ENCODE measurements at regions not wholly inside any gene's neighbourhood (a gene's known extent, or its start where the extent isn't known, plus 50 kb on each side); places are given as distances from the start of the nearest gene placed in this dataset.

- Histone ChIP-seq H3K4me1 (ENCODE audit: control insufficient read depth, low read length) (peaks cover 15% of the 10 kb centered on the region), H3K79me2 (ENCODE audit: control insufficient read depth, low read length) (no peaks in the 10 kb centered on the region), H3K27me3 (ENCODE audit: control insufficient read depth, low read length) (no peaks in the 10 kb centered on the region), H3K9me3 (ENCODE audit: control insufficient read depth, insufficient read depth, low read length) (no peaks in the 10 kb centered on the region), H3K36me3 (ENCODE audit: control insufficient read depth, low read length) (no peaks in the 10 kb centered on the region), H3K9me2 (replicated peaks; ENCODE audit: control insufficient read depth, low read length) (no peaks in the 10 kb centered on the region), H3K4me2 (ENCODE audit: low read length) (no peak overlapping the region), H3K27ac (ENCODE audit: low read depth, low read length) (no peak overlapping the region), H3K4me3 (ENCODE audit: low read length) (no peak overlapping the region), H3F3A (ENCODE audit: control insufficient read depth, insufficient read depth) (no peaks in the 10 kb centered on the region), H4K20me1 (ENCODE audit: control insufficient read depth, insufficient read depth, low read depth, low read length) (no peaks in the 10 kb centered on the region)
- TF ChIP-seq EZH2phosphoT487 (IDR thresholded peaks at IDR 0.05; ENCODE audit: borderline replicate concordance, low read length): no peak
- TF ChIP-seq, protein P1, sequence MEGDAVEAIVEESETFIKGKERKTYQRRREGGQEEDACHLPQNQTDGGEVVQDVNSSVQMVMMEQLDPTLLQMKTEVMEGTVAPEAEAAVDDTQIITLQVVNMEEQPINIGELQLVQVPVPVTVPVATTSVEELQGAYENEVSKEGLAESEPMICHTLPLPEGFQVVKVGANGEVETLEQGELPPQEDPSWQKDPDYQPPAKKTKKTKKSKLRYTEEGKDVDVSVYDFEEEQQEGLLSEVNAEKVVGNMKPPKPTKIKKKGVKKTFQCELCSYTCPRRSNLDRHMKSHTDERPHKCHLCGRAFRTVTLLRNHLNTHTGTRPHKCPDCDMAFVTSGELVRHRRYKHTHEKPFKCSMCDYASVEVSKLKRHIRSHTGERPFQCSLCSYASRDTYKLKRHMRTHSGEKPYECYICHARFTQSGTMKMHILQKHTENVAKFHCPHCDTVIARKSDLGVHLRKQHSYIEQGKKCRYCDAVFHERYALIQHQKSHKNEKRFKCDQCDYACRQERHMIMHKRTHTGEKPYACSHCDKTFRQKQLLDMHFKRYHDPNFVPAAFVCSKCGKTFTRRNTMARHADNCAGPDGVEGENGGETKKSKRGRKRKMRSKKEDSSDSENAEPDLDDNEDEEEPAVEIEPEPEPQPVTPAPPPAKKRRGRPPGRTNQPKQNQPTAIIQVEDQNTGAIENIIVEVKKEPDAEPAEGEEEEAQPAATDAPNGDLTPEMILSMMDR (IDR thresholded peaks at IDR 0.05; ENCODE audit: low read depth, low read length, poor library complexity, severe bottlenecking): no peak
Observed at GRCh38 chr11:116145187-116145865, 627.5 kb downstream of the BUD13 start.

DNA sequence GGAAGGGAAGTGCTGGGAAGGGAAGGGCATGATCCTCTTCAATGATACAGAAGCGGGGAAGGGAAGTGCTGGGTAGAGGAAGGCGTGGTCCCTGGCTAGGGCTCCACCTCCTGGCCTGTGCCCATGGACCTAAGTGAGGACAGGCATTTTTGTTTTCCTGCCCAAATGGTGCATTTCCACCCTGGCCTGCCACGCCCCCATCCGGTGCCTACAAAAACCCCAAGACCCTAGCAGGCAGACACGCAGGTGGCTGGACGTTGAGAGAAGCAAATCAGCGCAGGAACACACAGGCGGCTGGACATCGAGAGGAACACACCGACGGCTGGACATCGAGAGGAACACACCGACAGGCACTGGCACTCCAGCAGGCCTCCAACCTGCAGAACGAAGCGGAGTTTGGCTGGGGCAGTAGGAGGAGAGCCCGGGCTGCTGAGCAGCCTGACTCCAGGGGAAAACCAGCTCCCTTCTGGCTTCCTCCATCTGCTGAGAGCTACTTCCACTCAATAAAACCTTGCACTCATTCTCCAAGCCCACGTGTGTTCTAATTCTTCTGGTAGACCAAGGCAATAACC is 628.3 kb downstream of the BUD13 start:
- TF ChIP-seq, protein P1 (IDR thresholded peaks at IDR 0.05; ENCODE audit: low read depth, low read length, poor library complexity, severe bottlenecking): no peak
- no peak for TF ChIP-seq EZH2phosphoT487 (IDR thresholded peaks at IDR 0.05; ENCODE audit: borderline replicate concordance, low read length)
- no peaks in the 10 kb centered on the region for H3K9me2 ChIP-seq (replicated peaks; ENCODE audit: control insufficient read depth, low read length)
- H3K27ac ChIP-seq (ENCODE audit: low read depth, low read length): no peak overlapping the region
- no peaks in the 10 kb centered on the region for H3K9me3 ChIP-seq (ENCODE audit: control insufficient read depth, insufficient read depth, low read length)
- no peak overlapping the region for H3K4me3 ChIP-seq (ENCODE audit: low read length)
- no peaks in the 10 kb centered on the region for H3K27me3 ChIP-seq (ENCODE audit: control insufficient read depth, low read length)
- H3K4me1 ChIP-seq (ENCODE audit: control insufficient read depth, low read length): peaks cover 15% of the 10 kb centered on the region
- no peak overlapping the region for H3K4me2 ChIP-seq (ENCODE audit: low read length)
- H3K36me3 ChIP-seq (ENCODE audit: control insufficient read depth, low read length): no peaks in the 10 kb centered on the region
- H3K79me2 ChIP-seq (ENCODE audit: control insufficient read depth, low read length): no peaks in the 10 kb centered on the region
- H3F3A ChIP-seq (ENCODE audit: control insufficient read depth, insufficient read depth): no peaks in the 10 kb centered on the region
- H4K20me1 ChIP-seq (ENCODE audit: control insufficient read depth, insufficient read depth, low read depth, low read length): no peaks in the 10 kb centered on the region

- no peaks in the 10 kb centered on the region for H3F3A ChIP-seq (ENCODE audit: control insufficient read depth, insufficient read depth)
- no peaks in the 10 kb centered on the region for H3K9me3 ChIP-seq (ENCODE audit: control insufficient read depth, insufficient read depth, low read length)
- no peaks in the 10 kb centered on the region for H3K79me2 ChIP-seq (ENCODE audit: control insufficient read depth, low read length)
- H4K20me1 ChIP-seq (ENCODE audit: control insufficient read depth, insufficient read depth, low read depth, low read length): no peaks in the 10 kb centered on the region
- no peaks in the 10 kb centered on the region for H3K9me2 ChIP-seq (replicated peaks; ENCODE audit: control insufficient read depth, low read length)
- TF ChIP-seq, protein P1 (IDR thresholded peaks at IDR 0.05; ENCODE audit: low read depth, low read length, poor library complexity, severe bottlenecking): no peak
- no peak for TF ChIP-seq EZH2phosphoT487 (IDR thresholded peaks at IDR 0.05; ENCODE audit: borderline replicate concordance, low read length)
- peaks cover 7% of the 10 kb centered on the region for H3K4me1 ChIP-seq (ENCODE audit: control insufficient read depth, low read length)
- H3K36me3 ChIP-seq (ENCODE audit: control insufficient read depth, low read length): no peaks in the 10 kb centered on the region
- no peak overlapping the region for H3K4me3 ChIP-seq (ENCODE audit: low read length)
- H3K27ac ChIP-seq (ENCODE audit: low read depth, low read length): no peak overlapping the region
- H3K4me2 ChIP-seq (ENCODE audit: low read length): no peak overlapping the region
- no peaks in the 10 kb centered on the region for H3K27me3 ChIP-seq (ENCODE audit: control insufficient read depth, low read length)
Observed at GRCh38 chr11:116138280-116138679, 634.1 kb upstream of the CADM1 start.

Measured in DOHH2 (cell line).